Ascending aorta (tissue), 2 donors: ENCODE measurements at regions not wholly inside any gene's neighbourhood (a gene's known extent, or its start where the extent isn't known, plus 50 kb on each side); places are given as distances from the start of the nearest gene placed in this dataset.

Source experiments
- DNase-seq, 2 donors: peaks; one replicate each; pipeline ENCODE4 v3.0.0-alpha.2; 2019; ENCODE audit warnings: low spot score in 2 of 2
- H3K27ac ChIP-seq, 2 donors: fragments of 200-600 bp; sonication (generic); one replicate each; pipeline ENCODE4 v1.5.1; 2016 to 2017; ENCODE audit warnings: mild to moderate bottlenecking in 1 of 2
- H3K27me3 ChIP-seq: fragments of 200-600 bp; sonication (generic); one replicate; pipeline ENCODE4 v1.5.1; 2017
- H3K36me3 ChIP-seq, 2 donors: fragments of 200-600 bp; sonication (generic); one replicate each; pipeline ENCODE4 v1.5.1; 2016
- H3K4me1 ChIP-seq, 2 donors: fragments of 200-600 bp; sonication (generic); one replicate each; pipeline ENCODE4 v1.5.1; 2016 to 2017; ENCODE audit warnings: mild to moderate bottlenecking in 1 of 2
- H3K4me3 ChIP-seq, 2 donors: fragments of 200-600 bp; sonication (generic); one replicate each; pipeline ENCODE4 v1.5.1; 2016 to 2017; ENCODE audit warnings: mild to moderate bottlenecking in 1 of 2
- H3K9me3 ChIP-seq, 2 donors: fragments of 200-600 bp; sonication (generic); one replicate each; pipeline ENCODE4 v1.5.1; 2016
- CTCF ChIP-seq, 3 experiments: fragments of 200-600 bp in 2 of 3; fragments of 450-650 bp in 1 of 3; sonication (generic) in 2 of 3; IDR thresholded peaks; one replicate each; pipeline ENCODE4 v1.5.1; 2016 to 2019; ENCODE audit warnings: antibody characterized with exemption in 3 of 3, mild to moderate bottlenecking in 1 of 3, moderate library complexity in 1 of 3
- intact Hi-C: fragments of 100-400 bp; cut with DNase I; formaldehyde crosslinking; loops from one replicate; pipeline ENCODE4 v1.15.1; 2023

GRCh38 chr21:22657781-22658180, 1659.6 kb downstream of the NCAM2 start:
- Histone ChIP-seq H3K36me3 (no peaks in the 10 kb centered on the region), H3K9me3 (no peaks in the 10 kb centered on the region), H3K4me1 (no peaks in the 10 kb centered on the region), H3K27me3 (no peaks in the 10 kb centered on the region), H3K4me3 (no peak overlapping the region), H3K27ac (no peak overlapping the region)
- DNase-seq = no peak
- intact Hi-C loops = no loop called here
- no peak for TF ChIP-seq CTCF (IDR thresholded peaks at IDR 0.05)

GRCh38 chr21:22670148-22670547, 1671.9 kb downstream of the NCAM2 start:
- no peak for TF ChIP-seq CTCF (IDR thresholded peaks at IDR 0.05)
- Histone ChIP-seq H3K27me3 (no peaks in the 10 kb centered on the region), H3K27ac (no peak overlapping the region)

GRCh38 chr21:22679207-22679606, 1681.0 kb downstream of the NCAM2 start:
- Histone ChIP-seq H3K9me3 (no peaks in the 10 kb centered on the region), H3K4me1 (no peaks in the 10 kb centered on the region), H3K27ac (no peak overlapping the region), H3K36me3 (no peaks in the 10 kb centered on the region), H3K27me3 (no peaks in the 10 kb centered on the region), H3K4me3 (no peak overlapping the region)
- intact Hi-C loops = no loop called here
- TF ChIP-seq CTCF (IDR thresholded peaks at IDR 0.05) = no peak
- DNase-seq = no peak

More at GRCh38 chr21:22670148-22670547, 1671.9 kb downstream of the NCAM2 start:
- H3K4me3 ChIP-seq = no peak overlapping the region
- H3K9me3 ChIP-seq = no peaks in the 10 kb centered on the region
- DNase-seq = no peak
- H3K4me1 ChIP-seq = no peaks in the 10 kb centered on the region
- no peaks in the 10 kb centered on the region for H3K36me3 ChIP-seq
- intact Hi-C loops = no loop called here

GRCh38 chr21:22691658-22692057, 1693.4 kb downstream of the NCAM2 start:
- no peaks in the 10 kb centered on the region for H3K36me3 ChIP-seq
- no peak for DNase-seq
- H3K27me3 ChIP-seq = no peaks in the 10 kb centered on the region
- intact Hi-C loops = no loop called here
- no peak overlapping the region for H3K4me3 ChIP-seq
- H3K9me3 ChIP-seq = peaks cover 0 to 4% of the 10 kb centered on the region in 2 donors
- no peak overlapping the region for H3K27ac ChIP-seq
- no peaks in the 10 kb centered on the region for H3K4me1 ChIP-seq
- no peak for TF ChIP-seq CTCF (IDR thresholded peaks at IDR 0.05)

- no peak for DNase-seq
- no peak for TF ChIP-seq CTCF (IDR thresholded peaks at IDR 0.05)
- intact Hi-C loops = no loop called here
- H3K4me3 ChIP-seq = no peak overlapping the region
- H3K4me1 ChIP-seq = no peaks in the 10 kb centered on the region
- H3K27ac ChIP-seq = no peak overlapping the region
- no peaks in the 10 kb centered on the region for H3K27me3 ChIP-seq
- H3K36me3 ChIP-seq = no peaks in the 10 kb centered on the region
- H3K9me3 ChIP-seq = no peaks in the 10 kb centered on the region
These were observed 1705.3 kb downstream of the NCAM2 start for GRCh38 chr21:22703521-22703920.

- Histone ChIP-seq H3K27ac (no peak overlapping the region), H3K36me3 (no peaks in the 10 kb centered on the region), H3K4me1 (no peaks in the 10 kb centered on the region), H3K9me3 (no peaks in the 10 kb centered on the region), H3K27me3 (no peaks in the 10 kb centered on the region), H3K4me3 (no peak overlapping the region)
- no peak for DNase-seq
- intact Hi-C loops = no loop called here
- TF ChIP-seq CTCF (IDR thresholded peaks at IDR 0.05) = no peak
These were observed 1712.5 kb downstream of the NCAM2 start for GRCh38 chr21:22710721-22711120.
